ENCODE measurements at regions not wholly inside any gene's neighbourhood (a gene's known extent, or its start where the extent isn't known, plus 50 kb on each side); places are given as distances from the start of the nearest gene placed in this dataset.

DNA sequence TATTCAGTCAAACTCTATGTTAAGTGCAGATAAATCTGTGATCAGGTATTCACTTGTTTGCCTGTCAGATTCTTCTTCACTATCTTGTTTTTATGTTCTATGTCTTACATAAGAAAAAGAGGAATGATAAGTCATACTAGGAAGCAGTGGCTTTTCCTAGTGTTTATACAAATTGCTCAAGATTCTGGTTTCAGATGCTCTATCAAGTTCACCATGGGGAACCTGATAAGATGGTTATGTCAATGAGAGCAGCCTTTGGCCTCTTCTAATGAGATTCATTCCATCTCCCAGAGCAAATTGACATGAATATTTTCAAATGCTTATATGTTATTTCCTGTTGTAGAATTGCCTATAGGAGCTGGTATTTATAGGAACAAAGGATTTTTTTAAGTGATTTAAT, 218.8 kb upstream of the TMPRSS15 start:
- no peaks in the 10 kb centered on the region for H4K20me1 ChIP-seq (ENCODE audit: insufficient read depth, low read length)
- H3K9ac ChIP-seq (ENCODE audit: low read depth, low read length) = no peak overlapping the region
- H3K9me3 ChIP-seq (ENCODE audit: insufficient read depth, low read length, severe bottlenecking) = no peaks in the 10 kb centered on the region
- no peak for ATAC-seq (ENCODE audit: insufficient read depth, low read depth)
- no peak for DNase-seq
- no peak for TF ChIP-seq EZH2 (IDR thresholded peaks at IDR 0.05; ENCODE audit: borderline replicate concordance, low read depth, low read length, severe bottlenecking)
- TF ChIP-seq, protein P1, sequence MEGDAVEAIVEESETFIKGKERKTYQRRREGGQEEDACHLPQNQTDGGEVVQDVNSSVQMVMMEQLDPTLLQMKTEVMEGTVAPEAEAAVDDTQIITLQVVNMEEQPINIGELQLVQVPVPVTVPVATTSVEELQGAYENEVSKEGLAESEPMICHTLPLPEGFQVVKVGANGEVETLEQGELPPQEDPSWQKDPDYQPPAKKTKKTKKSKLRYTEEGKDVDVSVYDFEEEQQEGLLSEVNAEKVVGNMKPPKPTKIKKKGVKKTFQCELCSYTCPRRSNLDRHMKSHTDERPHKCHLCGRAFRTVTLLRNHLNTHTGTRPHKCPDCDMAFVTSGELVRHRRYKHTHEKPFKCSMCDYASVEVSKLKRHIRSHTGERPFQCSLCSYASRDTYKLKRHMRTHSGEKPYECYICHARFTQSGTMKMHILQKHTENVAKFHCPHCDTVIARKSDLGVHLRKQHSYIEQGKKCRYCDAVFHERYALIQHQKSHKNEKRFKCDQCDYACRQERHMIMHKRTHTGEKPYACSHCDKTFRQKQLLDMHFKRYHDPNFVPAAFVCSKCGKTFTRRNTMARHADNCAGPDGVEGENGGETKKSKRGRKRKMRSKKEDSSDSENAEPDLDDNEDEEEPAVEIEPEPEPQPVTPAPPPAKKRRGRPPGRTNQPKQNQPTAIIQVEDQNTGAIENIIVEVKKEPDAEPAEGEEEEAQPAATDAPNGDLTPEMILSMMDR (IDR thresholded peaks at IDR 0.05; ENCODE audit: borderline replicate concordance, extremely low read depth, low read length, poor library complexity, severe bottlenecking) = no peak
- no peak overlapping the region for H3K4me3 ChIP-seq (ENCODE audit: low read depth in 1 of 2, low read length in 2 of 2)
- no peaks in the 10 kb centered on the region for H3K4me1 ChIP-seq (ENCODE audit: insufficient read depth, low read length)
- H3K27me3 ChIP-seq (ENCODE audit: insufficient read depth, low read length, poor library complexity) = no peaks in the 10 kb centered on the region
- H3K27ac ChIP-seq (ENCODE audit: low read length) = no peak overlapping the region
- no peak overlapping the region for H3K4me2 ChIP-seq (ENCODE audit: insufficient read depth, low read length)
- no peaks in the 10 kb centered on the region for H3K79me2 ChIP-seq (ENCODE audit: insufficient read depth, low read length)
- no peak overlapping the region for H2AFZ ChIP-seq (ENCODE audit: low read depth, low read length)
- no peaks in the 10 kb centered on the region for H3K36me3 ChIP-seq (ENCODE audit: insufficient read depth, low read length)

- DNase-seq (no peak), ATAC-seq (ENCODE audit: insufficient read depth, low read depth) (no peak)
- no peak overlapping the region for H3K9ac ChIP-seq (ENCODE audit: low read depth, low read length)
- H3K79me2 ChIP-seq (ENCODE audit: insufficient read depth, low read length) = no peaks in the 10 kb centered on the region
- H3K9me3 ChIP-seq (ENCODE audit: insufficient read depth, low read length, severe bottlenecking) = no peaks in the 10 kb centered on the region
- H3K27ac ChIP-seq (ENCODE audit: low read length) = no peak overlapping the region
- no peaks in the 10 kb centered on the region for H3K36me3 ChIP-seq (ENCODE audit: insufficient read depth, low read length)
- H3K4me1 ChIP-seq (ENCODE audit: insufficient read depth, low read length) = no peaks in the 10 kb centered on the region
- no peaks in the 10 kb centered on the region for H3K27me3 ChIP-seq (ENCODE audit: insufficient read depth, low read length, poor library complexity)
- TF ChIP-seq EZH2 (IDR thresholded peaks at IDR 0.05; ENCODE audit: borderline replicate concordance, low read depth, low read length, severe bottlenecking) = no peak
- TF ChIP-seq, protein P1 (IDR thresholded peaks at IDR 0.05; ENCODE audit: borderline replicate concordance, extremely low read depth, low read length, poor library complexity, severe bottlenecking) = no peak
- no peak overlapping the region for H3K4me3 ChIP-seq (ENCODE audit: low read depth in 1 of 2, low read length in 2 of 2)
- H3K4me2 ChIP-seq (ENCODE audit: insufficient read depth, low read length) = no peak overlapping the region
- no peaks in the 10 kb centered on the region for H4K20me1 ChIP-seq (ENCODE audit: insufficient read depth, low read length)
- H2AFZ ChIP-seq (ENCODE audit: low read depth, low read length) = no peak overlapping the region
Measured at GRCh38 chr21:18630446-18630845, 226.9 kb upstream of the TMPRSS15 start.

DNA sequence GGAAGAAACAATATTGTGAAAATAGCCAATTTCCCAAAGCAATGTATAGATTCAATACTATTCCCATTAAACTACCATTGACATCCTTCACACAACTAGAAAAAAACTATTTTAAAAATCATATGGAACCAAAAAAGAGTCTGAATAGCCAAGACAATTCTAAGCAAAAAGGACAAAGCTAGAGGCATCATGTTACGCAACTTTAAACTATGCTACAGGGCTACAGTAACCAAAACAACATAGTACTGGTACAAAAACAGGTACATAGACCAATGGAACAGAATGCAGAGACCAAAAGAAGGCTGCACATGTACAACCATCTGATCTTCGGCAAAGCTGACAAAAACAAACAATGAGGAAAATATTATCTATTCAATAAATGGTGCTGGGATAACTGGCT, 233.3 kb upstream of the TMPRSS15 start:
- TF ChIP-seq, protein P1 (IDR thresholded peaks at IDR 0.05; ENCODE audit: borderline replicate concordance, extremely low read depth, low read length, poor library complexity, severe bottlenecking) = no peak
- no peak for TF ChIP-seq EZH2 (IDR thresholded peaks at IDR 0.05; ENCODE audit: borderline replicate concordance, low read depth, low read length, severe bottlenecking)
- no peaks in the 10 kb centered on the region for H3K9me3 ChIP-seq (ENCODE audit: insufficient read depth, low read length, severe bottlenecking)
- no peak overlapping the region for H3K4me3 ChIP-seq (ENCODE audit: low read depth in 1 of 2, low read length in 2 of 2)
- ATAC-seq (ENCODE audit: insufficient read depth, low read depth) (no peak), DNase-seq (no peak)
- H3K27me3 ChIP-seq (ENCODE audit: insufficient read depth, low read length, poor library complexity) = no peaks in the 10 kb centered on the region
- no peaks in the 10 kb centered on the region for H3K4me1 ChIP-seq (ENCODE audit: insufficient read depth, low read length)
- no peak overlapping the region for H3K4me2 ChIP-seq (ENCODE audit: insufficient read depth, low read length)
- no peak overlapping the region for H3K9ac ChIP-seq (ENCODE audit: low read depth, low read length)
- H3K27ac ChIP-seq (ENCODE audit: low read length) = no peak overlapping the region
- H2AFZ ChIP-seq (ENCODE audit: low read depth, low read length) = no peak overlapping the region
- no peaks in the 10 kb centered on the region for H3K36me3 ChIP-seq (ENCODE audit: insufficient read depth, low read length)
- H3K79me2 ChIP-seq (ENCODE audit: insufficient read depth, low read length) = no peaks in the 10 kb centered on the region
- H4K20me1 ChIP-seq (ENCODE audit: insufficient read depth, low read length) = no peaks in the 10 kb centered on the region

- no peak overlapping the region for H3K4me2 ChIP-seq (ENCODE audit: insufficient read depth, low read length)
- no peaks in the 10 kb centered on the region for H3K9me3 ChIP-seq (ENCODE audit: insufficient read depth, low read length, severe bottlenecking)
- no peak for TF ChIP-seq EZH2 (IDR thresholded peaks at IDR 0.05; ENCODE audit: borderline replicate concordance, low read depth, low read length, severe bottlenecking)
- TF ChIP-seq, protein P1 (IDR thresholded peaks at IDR 0.05; ENCODE audit: borderline replicate concordance, extremely low read depth, low read length, poor library complexity, severe bottlenecking) = no peak
- no peak for ATAC-seq (ENCODE audit: insufficient read depth, low read depth)
- H3K9ac ChIP-seq (ENCODE audit: low read depth, low read length) = no peak overlapping the region
- H3K27ac ChIP-seq (ENCODE audit: low read length) = no peak overlapping the region
- no peak overlapping the region for H2AFZ ChIP-seq (ENCODE audit: low read depth, low read length)
- H3K79me2 ChIP-seq (ENCODE audit: insufficient read depth, low read length) = no peaks in the 10 kb centered on the region
- no peak for DNase-seq
- H3K36me3 ChIP-seq (ENCODE audit: insufficient read depth, low read length) = no peaks in the 10 kb centered on the region
- H3K4me3 ChIP-seq (ENCODE audit: low read depth in 1 of 2, low read length in 2 of 2) = no peak overlapping the region
- no peaks in the 10 kb centered on the region for H3K4me1 ChIP-seq (ENCODE audit: insufficient read depth, low read length)
- no peaks in the 10 kb centered on the region for H3K27me3 ChIP-seq (ENCODE audit: insufficient read depth, low read length, poor library complexity)
- H4K20me1 ChIP-seq (ENCODE audit: insufficient read depth, low read length) = no peaks in the 10 kb centered on the region
Measured at GRCh38 chr21:18646116-18646515, 242.5 kb upstream of the TMPRSS15 start.

All from DND-41 (cell line).